ENCODE measurements at regions not wholly inside any gene's neighbourhood (a gene's known extent, or its start where the extent isn't known, plus 50 kb on each side); places are given as distances from the start of the nearest gene placed in this dataset.

- no peak for TF ChIP-seq CTCF (IDR thresholded peaks at IDR 0.05)
- TF ChIP-seq RAD21 (conservative IDR thresholded peaks at IDR 0.05 in 1 of 2, IDR thresholded peaks at IDR 0.05 in 1 of 2): no peak
- TF ChIP-seq REST (IDR thresholded peaks at IDR 0.05): no peak
- TF ChIP-seq POLR2AphosphoS2 (conservative IDR thresholded peaks at IDR 0.05; ENCODE audit: low read length): no peak
- TF ChIP-seq POLR2A (IDR thresholded peaks at IDR 0.05; ENCODE audit: low read length): no peak
These were observed 395.9 kb downstream of the PSAT1 start for GRCh38 chr9:78692871-78693270.
